ENCODE measurements at regions not wholly inside any gene's neighbourhood (a gene's known extent, or its start where the extent isn't known, plus 50 kb on each side); places are given as distances from the start of the nearest gene placed in this dataset.

- no peak for DNase-seq
Measured at GRCh38 chr2:155240176-155240575, 541.7 kb downstream of the KCNJ3 start.

- DNase-seq, result no peak
Measured at GRCh38 chr2:155235710-155236109, 537.2 kb downstream of the KCNJ3 start.

DNA sequence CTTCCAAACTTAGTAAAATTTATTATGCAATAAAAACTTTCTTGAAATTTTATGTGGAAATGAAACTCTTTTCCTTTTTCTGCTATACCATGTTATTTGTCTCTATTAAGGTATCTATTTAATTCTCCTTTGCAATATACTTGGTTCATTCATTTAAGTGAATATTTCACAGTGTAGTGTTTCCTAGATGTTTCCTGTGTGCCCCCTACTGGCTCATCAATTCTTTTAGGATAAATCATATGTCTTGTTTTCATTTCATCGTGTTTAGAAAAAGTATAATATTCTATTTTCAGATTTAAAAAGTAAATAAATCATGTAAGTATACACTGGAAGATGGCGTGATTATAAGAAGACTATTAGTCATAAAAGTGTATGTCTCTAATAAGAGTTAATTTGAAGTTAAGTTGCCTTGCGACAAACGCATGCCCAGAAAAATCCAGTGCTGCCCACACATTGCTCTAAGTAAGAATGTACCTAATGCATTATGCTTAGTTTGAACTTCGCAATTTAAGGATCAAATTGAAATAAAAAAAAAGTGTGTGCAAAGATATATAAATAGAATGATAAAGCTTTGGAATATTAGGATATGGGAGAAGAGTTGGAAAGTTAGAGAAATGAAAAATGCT lies 525.4 kb downstream of the KCNJ3 start:
- DNase-seq, result peak in 2 of 3 experiments; percentile 13 to 74

DNA sequence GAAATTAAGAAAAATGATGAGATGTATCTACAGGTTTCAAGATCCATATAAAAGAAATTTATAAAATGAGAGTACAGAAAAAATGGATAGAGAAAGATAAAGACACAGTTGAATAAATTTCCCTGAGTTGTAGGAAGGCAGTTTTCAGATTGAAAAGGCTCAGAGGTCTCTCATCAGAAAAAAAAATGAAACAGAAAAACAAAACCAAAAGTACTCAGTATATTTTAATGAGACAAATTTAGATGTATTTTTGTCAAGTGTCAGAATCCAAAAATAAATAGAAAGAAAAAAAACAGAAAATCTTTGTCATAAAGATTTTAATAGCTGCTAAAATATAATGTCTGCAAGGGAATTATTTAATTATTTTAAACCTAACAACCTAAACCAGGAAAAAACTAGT lies 520.5 kb downstream of the KCNJ3 start:
- DNase-seq, result no peak

- DNase-seq, result no peak
Measured at GRCh38 chr2:155218292-155218924, 519.9 kb downstream of the KCNJ3 start.

DNA sequence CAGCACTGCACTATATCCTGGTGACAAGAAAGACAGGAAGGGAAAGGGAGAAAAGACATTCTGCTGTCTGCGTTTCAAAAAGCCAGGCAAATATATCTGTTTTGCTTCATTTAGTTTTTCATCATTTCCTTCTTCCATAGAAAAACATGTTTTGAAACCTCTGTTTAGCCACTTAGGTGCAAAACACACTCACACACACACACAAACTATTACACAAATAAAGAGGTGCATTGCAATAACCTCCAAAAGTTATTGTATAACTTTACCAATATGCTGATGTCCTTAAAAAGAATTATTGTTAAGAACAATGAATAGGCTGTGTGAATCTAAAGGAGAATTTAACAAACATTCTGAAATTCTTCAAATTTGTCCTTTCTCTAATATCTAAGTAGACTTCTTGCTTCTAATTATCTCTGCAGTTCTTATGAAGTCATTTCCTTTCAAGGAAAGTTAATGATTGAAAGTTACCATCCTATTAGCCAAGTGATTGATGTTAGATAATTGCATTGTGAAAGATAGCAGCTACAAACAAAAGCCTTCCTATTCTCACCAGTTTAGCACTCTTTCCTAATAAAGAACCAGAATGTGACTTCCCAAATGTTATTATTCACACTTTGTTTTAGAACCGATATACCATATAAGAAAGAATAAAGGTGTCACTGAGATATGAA lies 516.7 kb downstream of the KCNJ3 start:
- no peak for DNase-seq

- no peak for DNase-seq
Measured at GRCh38 chr2:155209696-155210450, 511.4 kb downstream of the KCNJ3 start.

- peak in 1 of 3 experiments; percentile 2 for DNase-seq
Measured at GRCh38 chr2:155203178-155203577, 504.7 kb downstream of the KCNJ3 start.

GRCh38 chr2:155200753-155201152 lies 502.3 kb downstream of the KCNJ3 start:
- DNase-seq, result no peak

GRCh38 chr2:155190342-155190741 lies 491.8 kb downstream of the KCNJ3 start:
- peak in 1 of 3 experiments; percentile 53 for DNase-seq

GRCh38 chr2:155178921-155179320 lies 480.4 kb downstream of the KCNJ3 start:
- no peak for DNase-seq

DNA sequence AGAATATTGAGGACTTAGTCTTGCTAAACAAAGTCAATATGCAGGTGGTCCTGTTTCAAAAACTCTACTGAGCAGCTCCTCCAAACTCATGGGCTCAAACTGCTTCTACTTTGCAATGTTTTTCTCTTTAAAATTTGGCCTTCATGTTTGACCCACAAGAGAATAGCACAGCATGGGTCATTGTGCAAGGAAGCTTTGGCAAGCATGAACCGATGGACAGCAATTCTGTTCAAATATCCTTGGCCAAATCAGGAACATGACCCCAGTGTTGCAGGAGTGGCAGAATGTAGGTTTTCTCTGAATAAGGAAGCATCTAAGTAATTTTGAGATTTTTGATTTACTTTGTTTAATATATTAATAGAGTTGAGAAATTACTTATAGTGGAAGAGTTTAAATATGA lies 477.9 kb downstream of the KCNJ3 start:
- no peak for DNase-seq

GRCh38 chr2:155169317-155169716 lies 470.8 kb downstream of the KCNJ3 start:
- DNase-seq, result no peak

GRCh38 chr2:155162494-155162893 lies 464.0 kb downstream of the KCNJ3 start:
- DNase-seq, result no peak

DNA sequence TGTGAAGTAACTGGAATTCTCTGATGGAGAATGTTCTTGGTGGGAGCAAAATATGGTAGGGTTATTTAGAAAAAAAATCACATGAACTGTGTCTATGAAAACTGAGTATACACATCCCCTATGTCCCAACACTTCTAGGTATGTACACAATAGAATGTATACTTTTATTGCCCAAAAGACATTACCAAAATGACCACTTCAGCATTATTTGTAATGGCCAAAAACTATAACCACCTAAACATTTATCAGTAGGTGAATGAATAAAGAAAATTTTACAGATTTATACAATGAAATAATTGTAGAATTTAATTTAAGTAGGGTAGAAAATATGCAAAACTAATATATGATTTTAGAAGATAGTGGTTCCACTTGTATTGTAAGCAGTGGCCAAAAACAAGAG lies 462.8 kb downstream of the KCNJ3 start:
- no peak for DNase-seq

DNA sequence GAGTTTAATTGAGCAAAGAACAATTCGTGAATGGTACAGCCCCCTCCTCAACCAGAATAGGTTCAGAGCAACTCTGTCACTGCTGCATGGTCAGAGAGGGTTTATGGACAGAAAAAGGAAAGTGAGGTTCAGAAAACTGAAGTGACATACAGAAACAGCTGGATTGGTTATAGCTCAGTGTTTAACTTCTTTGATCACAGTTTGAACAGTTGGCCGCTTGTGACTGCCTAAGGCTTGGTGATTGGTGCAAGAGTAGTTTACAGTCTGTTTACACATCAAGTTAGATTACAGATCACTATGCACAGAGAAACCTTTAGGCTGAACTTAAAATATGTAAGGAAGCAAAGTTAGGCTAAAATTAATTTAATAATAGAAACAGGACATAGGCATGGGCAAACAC lies 459.2 kb downstream of the KCNJ3 start:
- DNase-seq, result no peak

GRCh38 chr2:155157065-155157464 lies 458.6 kb downstream of the KCNJ3 start:
- no peak for DNase-seq

DNA sequence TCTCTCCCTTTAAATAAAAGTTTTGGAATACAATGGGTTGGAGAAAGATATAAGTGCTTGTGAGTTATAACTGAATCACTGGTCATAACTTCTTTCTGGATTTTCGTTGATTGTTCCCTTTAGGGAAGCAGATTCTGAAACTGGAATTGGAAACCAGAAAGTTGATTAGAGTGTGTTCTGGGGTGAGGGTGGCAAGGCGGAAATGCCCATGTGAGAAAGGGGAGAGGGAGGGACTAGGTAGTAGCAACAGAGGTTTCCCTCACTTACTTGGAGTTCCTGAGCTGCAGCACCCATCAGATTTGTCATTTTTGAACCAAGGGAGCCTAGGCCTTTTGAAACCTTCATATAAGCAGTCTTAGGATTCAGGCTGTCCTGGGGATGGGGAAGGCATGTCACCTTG lies 453.4 kb downstream of the KCNJ3 start:
- DNase-seq, result no peak

- DNase-seq, result no peak
Measured at GRCh38 chr2:155151472-155151871, 453.0 kb downstream of the KCNJ3 start.

DNA sequence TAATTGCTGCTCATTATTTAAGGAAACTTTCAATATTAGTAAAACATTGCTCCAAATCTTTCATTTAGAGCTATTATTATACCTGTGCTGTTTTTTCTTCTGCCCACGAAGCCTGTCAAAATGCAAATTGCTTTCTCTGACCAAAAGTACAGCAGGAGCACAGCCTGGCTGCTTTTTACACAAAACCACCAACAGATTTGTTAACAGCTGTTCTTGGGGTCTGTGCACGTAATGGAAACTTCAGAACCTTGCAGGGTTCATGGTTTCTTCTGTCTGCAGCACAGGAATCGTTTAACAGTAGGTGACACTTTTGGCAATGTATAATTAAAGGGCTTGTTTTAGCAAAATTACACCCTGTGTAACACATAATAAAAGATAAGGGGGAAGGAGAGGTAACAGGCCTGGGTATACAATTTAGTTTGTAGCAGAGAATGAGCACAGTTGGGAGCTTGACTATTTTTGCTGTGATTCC lies 447.3 kb downstream of the KCNJ3 start:
- DNase-seq, result peak in 2 of 3 experiments; percentile 77 to 95

DNA sequence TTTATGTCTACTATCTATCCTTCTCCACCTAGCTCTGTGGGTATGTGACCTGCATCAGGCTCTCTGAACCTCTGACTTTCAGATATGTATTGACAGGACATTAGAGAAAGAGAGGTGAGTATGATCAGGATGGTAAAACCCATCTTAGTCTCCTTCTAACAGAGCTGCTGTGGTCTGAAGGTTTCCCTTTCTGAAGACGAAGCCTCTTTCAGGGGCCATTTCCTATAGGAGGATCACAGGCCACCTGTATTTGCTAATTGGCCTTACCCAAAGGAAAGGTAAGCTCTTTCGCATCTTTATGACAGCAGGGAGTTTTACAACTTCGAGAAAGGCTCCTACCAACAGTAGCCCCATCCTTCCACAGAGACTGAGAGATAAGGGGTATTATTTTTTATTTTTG lies 442.9 kb downstream of the KCNJ3 start:
- no peak for DNase-seq

DNA sequence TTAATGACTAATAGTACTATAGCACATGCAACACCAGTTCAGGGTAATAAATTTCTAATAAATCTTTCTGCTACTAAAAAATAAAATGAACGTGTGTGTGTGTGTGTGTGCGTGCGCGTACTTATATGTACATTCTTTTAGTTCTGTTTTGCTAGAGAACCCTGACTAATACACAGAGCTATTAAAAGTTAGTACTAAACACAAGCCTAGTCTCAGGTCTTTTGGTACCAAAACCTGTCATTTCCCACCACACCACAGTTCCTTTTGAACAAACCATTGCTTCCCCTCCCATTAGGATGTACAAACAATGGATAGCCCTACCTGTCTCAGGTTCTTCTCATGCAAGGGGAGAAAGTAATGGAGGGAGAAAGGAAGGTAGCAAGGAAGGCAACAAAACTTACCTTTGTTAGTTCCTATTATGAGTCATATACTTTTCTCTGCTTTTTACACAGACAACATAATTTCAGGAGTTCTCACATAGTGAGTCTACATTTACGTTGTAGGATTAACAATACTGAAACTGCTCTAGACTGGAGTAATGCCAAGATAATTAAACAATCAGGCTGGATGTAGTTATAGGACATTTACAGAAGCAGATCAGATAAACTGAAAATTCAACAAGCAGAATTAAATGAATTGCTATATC lies 427.2 kb downstream of the KCNJ3 start:
- no peak for DNase-seq

DNA sequence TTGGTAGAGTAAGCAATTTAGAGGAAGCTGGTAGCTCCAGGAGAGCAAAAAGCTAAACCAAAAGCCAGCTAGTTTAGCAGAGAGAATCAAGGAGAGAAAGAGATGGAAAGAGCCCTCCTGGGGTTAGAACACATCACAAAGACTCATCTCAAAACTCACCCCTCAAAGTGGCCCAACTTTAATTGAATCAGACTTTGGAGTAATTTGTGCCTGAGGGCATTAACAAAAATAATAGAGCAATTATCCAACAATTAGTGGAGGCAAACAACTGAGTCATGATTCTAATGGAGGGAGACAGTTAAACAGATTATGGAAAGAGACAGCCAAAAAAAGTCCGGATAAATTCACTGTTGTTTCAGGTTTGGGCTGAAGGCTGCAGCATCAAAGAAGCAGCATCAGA lies 417.4 kb downstream of the KCNJ3 start:
- DNase-seq, result peak in 1 of 3 experiments; percentile 65

All from NCI-H1417 (cell line).